HG02938 (cell line): ENCODE measurements at regions not wholly inside any gene's neighbourhood (a gene's known extent, or its start where the extent isn't known, plus 50 kb on each side); places are given as distances from the start of the nearest gene placed in this dataset.

Experiments
- ATAC-seq: cut with Tn5 transposase; IDR thresholded peaks from one replicate; pipeline ENCODE4 v1.9.1; 2021; ENCODE audit warnings: mild to moderate bottlenecking, moderate library complexity; ENCODE audit not compliant: unreplicated experiment

GRCh38 chr11:19597876-19598275 is 114.8 kb upstream of the NAV2 start:
- ATAC-seq, result no peak

- no peak for ATAC-seq
These were observed 115.4 kb upstream of the NAV2 start for GRCh38 chr11:19597206-19597605.

GRCh38 chr11:19595840-19596751 is 116.5 kb upstream of the NAV2 start:
- ATAC-seq, result no peak

DNA sequence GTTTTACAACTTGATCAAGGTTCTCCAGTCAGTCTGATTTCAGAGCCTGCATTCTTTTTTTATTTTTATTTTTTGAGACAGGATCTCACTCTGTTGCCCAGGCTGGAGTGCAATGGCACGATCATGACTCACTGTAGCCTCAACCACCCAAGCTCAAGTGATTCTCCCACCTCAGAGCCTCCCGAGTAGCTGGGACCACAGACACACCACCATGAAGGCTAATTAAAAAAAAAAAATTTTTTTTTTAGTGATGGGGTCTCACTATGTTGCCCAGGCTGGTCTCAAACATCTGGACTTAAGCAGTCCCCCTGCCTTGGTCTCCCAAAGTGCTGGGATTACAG is 117.2 kb upstream of the NAV2 start:
- ATAC-seq, result no peak

DNA sequence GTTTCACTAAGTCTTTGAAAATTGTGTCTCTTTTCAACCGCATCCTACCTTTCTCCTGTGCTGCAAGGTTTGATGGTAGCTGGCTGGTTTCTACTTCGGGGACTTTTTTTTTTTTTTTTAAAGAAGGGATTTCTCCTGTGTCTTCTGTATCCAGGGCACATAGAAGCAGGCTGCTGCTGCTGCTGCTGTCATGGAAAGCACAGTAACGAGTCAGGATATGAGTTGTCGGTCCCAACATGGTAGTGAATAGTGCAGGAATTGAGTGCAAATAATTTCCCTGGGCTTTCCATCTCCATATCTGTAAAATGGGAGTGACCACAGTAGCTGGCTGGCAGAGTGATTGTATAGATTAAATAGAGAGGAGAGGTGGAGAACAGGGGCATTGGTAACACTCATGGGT is 118.3 kb upstream of the NAV2 start:
- no peak for ATAC-seq

- ATAC-seq, result no peak
These were observed 119.8 kb upstream of the NAV2 start for GRCh38 chr11:19592842-19593241.

DNA sequence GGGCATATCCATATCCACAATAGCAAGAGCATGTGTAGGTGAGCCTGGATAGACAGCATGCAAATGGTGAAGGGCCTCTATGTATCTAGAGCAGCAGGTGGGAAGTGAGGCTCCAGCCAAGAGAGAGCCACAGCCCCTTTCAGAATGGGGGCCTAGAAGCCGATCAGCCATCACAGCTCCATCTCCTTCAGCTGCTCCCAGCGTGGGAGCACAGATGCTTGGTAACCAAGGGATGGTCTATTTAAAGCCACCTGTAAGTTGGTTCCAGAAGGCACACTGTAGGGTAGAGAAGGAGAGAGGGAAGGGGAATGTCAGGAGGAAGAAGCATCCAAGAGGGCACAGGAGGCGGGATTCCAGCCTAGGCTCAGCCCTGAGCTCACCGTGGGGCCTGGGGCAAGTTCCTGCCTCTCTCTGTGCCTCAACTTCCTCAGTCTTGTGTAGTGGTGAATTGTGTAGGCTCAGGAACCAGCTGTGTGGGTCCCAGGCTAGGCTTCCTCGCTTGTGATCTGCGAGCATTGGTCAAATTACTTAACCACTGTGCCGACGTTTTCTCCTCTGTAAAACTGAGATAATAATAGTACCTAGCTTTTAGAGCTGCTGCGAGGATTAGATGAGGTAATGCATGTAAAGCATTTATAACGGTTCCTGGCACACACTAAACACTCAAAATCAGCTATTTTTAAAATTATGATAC is 122.9 kb upstream of the NAV2 start:
- no peak for ATAC-seq

- no peak for ATAC-seq
These were observed 124.7 kb upstream of the NAV2 start for GRCh38 chr11:19587979-19588378.

GRCh38 chr11:19580646-19581045 is 132.0 kb upstream of the NAV2 start:
- ATAC-seq, result no peak

GRCh38 chr11:19579957-19580356 is 132.7 kb upstream of the NAV2 start:
- ATAC-seq, result no peak

- no peak for ATAC-seq
These were observed 133.8 kb upstream of the NAV2 start for GRCh38 chr11:19578871-19579270.

- no peak for ATAC-seq
These were observed 134.5 kb upstream of the NAV2 start for GRCh38 chr11:19577976-19578619.

- no peak for ATAC-seq
These were observed 135.2 kb upstream of the NAV2 start for GRCh38 chr11:19577391-19577975.

DNA sequence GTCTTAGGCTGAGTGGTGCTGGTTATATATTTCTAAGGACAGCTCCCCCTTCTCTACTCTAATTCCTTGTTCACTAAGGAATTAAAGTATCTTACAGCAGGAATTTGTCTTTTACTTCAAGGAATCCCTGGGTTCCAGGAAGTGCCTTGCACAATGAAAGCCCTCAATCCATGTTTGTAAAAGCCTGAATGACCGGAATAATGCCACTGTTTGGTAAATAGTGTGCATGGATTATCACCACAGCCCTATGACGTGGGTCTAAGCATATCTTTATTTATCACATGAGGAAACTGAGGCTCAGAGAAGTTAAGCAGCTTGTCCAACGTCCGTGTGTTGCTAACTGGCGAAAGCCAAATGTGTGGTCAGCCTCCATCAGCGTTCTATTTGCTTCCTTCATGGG is 135.7 kb upstream of the NAV2 start:
- ATAC-seq, result no peak

- ATAC-seq, result no peak
These were observed 136.6 kb upstream of the NAV2 start for GRCh38 chr11:19576054-19576453.

DNA sequence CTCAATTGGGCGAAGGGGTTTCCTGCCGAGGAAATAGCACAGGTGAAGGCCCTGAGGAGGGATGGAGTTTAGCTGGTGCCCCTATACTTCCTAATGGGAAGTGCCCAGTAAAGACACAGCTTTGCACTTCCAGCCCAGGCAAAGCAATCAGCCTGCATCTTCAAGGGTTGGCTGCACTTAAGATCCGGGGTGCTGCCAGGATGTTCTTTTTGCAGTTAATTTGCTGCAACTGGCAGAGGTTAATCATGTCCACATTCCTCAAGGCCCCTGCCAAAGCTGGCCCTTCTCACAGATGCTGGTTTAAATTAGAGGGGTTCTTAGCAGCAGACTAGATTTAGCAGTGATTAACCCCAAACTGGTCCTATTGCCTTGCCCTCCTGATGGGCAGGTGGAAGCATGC is 137.7 kb upstream of the NAV2 start:
- ATAC-seq, result no peak

DNA sequence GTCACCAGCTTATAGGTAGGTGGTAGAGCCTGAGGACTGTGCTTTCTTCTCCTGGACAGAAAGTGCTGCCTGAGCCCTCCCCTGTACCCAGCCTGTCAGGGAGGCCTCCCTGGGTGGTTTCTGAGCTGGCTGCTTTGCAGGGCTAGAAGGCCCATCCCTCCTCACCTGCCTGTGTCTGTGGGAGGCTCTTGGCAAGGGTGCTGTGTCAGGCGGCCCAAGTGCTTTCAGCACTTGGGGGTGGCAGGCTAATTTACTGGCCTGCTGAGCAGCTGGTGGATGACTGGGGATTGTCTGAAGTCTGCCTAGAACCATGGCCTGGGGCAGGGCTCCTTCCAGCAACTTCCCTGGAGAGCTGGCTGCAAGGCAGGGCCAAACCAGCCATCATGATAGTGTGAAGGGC is 139.0 kb upstream of the NAV2 start:
- no peak for ATAC-seq

GRCh38 chr11:19571906-19572305 is 140.7 kb upstream of the NAV2 start:
- no peak for ATAC-seq

DNA sequence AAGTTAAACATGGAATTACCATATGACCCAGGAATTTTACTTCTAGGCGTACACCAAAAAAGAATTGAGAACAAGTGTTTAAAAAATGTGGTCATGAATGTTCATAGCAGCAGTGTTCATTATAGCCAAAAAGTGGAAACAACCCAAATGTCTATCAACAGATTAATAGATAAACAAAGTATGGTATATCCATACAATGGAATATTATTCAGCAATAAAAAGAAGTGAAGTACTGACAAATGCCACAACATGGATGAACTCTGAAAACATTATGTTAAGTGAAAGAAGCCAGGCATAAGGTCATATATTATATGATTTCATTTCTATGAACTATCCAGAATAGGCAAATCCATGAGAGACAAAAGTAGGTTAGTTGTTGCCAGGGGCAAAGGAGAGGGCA is 141.7 kb upstream of the NAV2 start:
- no peak for ATAC-seq

GRCh38 chr11:19567996-19568395 is 144.6 kb upstream of the NAV2 start:
- no peak for ATAC-seq

GRCh38 chr11:19566583-19567379 is 145.9 kb upstream of the NAV2 start:
- ATAC-seq, result no peak
